ENCODE measurements at regions not wholly inside any gene's neighbourhood (a gene's known extent, or its start where the extent isn't known, plus 50 kb on each side); places are given as distances from the start of the nearest gene placed in this dataset.

GRCh38 chr1:43074244-43074643 is 97.8 kb downstream of the EBNA1BP2 start:
- WGBS, 2 donors = 68 to 89% methylated on average over 3 of the region's 3 CpGs
- intact Hi-C loops (cut with DNase I) = loop anchor here (5.0 kb wide), 2 partner anchors 102 to 307 kb away; partner anchors contain the start of genes C1orf50 and P3H1
- no peaks in the 10 kb centered on the region for H3K27me3 ChIP-seq
- no peak for DNase-seq
- no peak for TF ChIP-seq CTCF (IDR thresholded peaks at IDR 0.05)
- TF ChIP-seq POLR2AphosphoS5 (IDR thresholded peaks at IDR 0.05) = no peak
- TF ChIP-seq POLR2A (IDR thresholded peaks at IDR 0.05) = no peak
- TF ChIP-seq EP300 (IDR thresholded peaks at IDR 0.05) = no peak
- peaks cover 0 to 9% (median 7%) of the 10 kb centered on the region in 4 donors for H3K4me1 ChIP-seq
- no peak overlapping the region for H3K4me3 ChIP-seq
- no peaks in the 10 kb centered on the region for H3K9me3 ChIP-seq
- H3K27ac ChIP-seq = no peak overlapping the region
- H3K36me3 ChIP-seq = no peaks in the 10 kb centered on the region

- WGBS, 2 donors = 22 to 30% methylated on average over 8 of the region's 8 CpGs
- Histone ChIP-seq H3K4me1 (peaks cover 0 to 15% (median 11%) of the 10 kb centered on the region in 4 donors), H3K9me3 (no peaks in the 10 kb centered on the region), H3K36me3 (no peaks in the 10 kb centered on the region), H3K4me3 (no peak overlapping the region), H3K27me3 (no peaks in the 10 kb centered on the region), H3K27ac (no peak overlapping the region)
- TF ChIP-seq POLR2A (IDR thresholded peaks at IDR 0.05) (no peak), CTCF (IDR thresholded peaks at IDR 0.05) (peak; percentile 80 to 89 (median 85))
- peak; percentile 86 for DNase-seq
- intact Hi-C loops (cut with DNase I) = loop anchor here (1.0 to 5.0 kb wide), 3 partner anchors 101 to 306 kb away; partner anchors contain the start of genes C1orf50 and P3H1
Observed at GRCh38 chr1:43073490-43074230, 98.4 kb downstream of the EBNA1BP2 start.

GRCh38 chr1:43072314-43072713 is 99.8 kb downstream of the EBNA1BP2 start:
- 88 to 89% methylated on average over 4 of the region's 4 CpGs for WGBS, 2 donors
- Histone ChIP-seq H3K27me3 (no peaks in the 10 kb centered on the region), H3K36me3 (no peaks in the 10 kb centered on the region), H3K4me1 (peaks cover 2 to 25% (median 22%) of the 10 kb centered on the region in 4 donors), H3K4me3 (no peak overlapping the region), H3K27ac (no peak overlapping the region), H3K9me3 (no peaks in the 10 kb centered on the region)
- DNase-seq = no peak
- TF ChIP-seq CTCF (IDR thresholded peaks at IDR 0.05) (no peak), EP300 (IDR thresholded peaks at IDR 0.05) (no peak), POLR2AphosphoS5 (IDR thresholded peaks at IDR 0.05) (no peak), POLR2A (IDR thresholded peaks at IDR 0.05) (no peak)
- intact Hi-C loops (cut with DNase I) = loop anchor here (5.0 kb wide), 2 partner anchors 100 to 305 kb away; partner anchors contain the start of genes C1orf50 and P3H1

- no peak overlapping the region for H3K4me3 ChIP-seq
- intact Hi-C loops (cut with DNase I) = loop anchor here (5.0 kb wide), 2 partner anchors 99 to 304 kb away; partner anchors contain the start of genes C1orf50 and P3H1
- no peaks in the 10 kb centered on the region for H3K27me3 ChIP-seq
- TF ChIP-seq EP300 (IDR thresholded peaks at IDR 0.05) (no peak), POLR2AphosphoS5 (IDR thresholded peaks at IDR 0.05) (no peak), CTCF (IDR thresholded peaks at IDR 0.05) (no peak), POLR2A (IDR thresholded peaks at IDR 0.05) (no peak)
- 84 to 89% methylated on average over 2 of the region's 2 CpGs for WGBS, 2 donors
- H3K4me1 ChIP-seq = peaks cover 2 to 25% (median 22%) of the 10 kb centered on the region in 4 donors
- no peaks in the 10 kb centered on the region for H3K36me3 ChIP-seq
- H3K9me3 ChIP-seq = no peaks in the 10 kb centered on the region
- H3K27ac ChIP-seq = no peak overlapping the region
- no peak for DNase-seq
Observed at GRCh38 chr1:43071241-43071640, 100.8 kb downstream of the EBNA1BP2 start.
